HEK293 (cell line): ENCODE measurements at regions not wholly inside any gene's neighbourhood (a gene's known extent, or its start where the extent isn't known, plus 50 kb on each side); places are given as distances from the start of the nearest gene placed in this dataset.

Experiments used
- ZNF184 ChIP-seq: fragments of 450-650 bp; IDR thresholded peaks from 2 replicates; pipeline ENCODE4 v1.5.1; 2018; ENCODE audit warnings: missing biosample characterization, mild to moderate bottlenecking, missing genetic modification characterization
- TF ChIP-seq, protein P1 (sequence below): fragments of 450-650 bp; formaldehyde crosslinking; IDR thresholded peaks from 2 replicates; pipeline ENCODE4 v1.5.1; 2016; ENCODE audit warnings: missing biosample characterization, missing genetic modification characterization

DNA sequence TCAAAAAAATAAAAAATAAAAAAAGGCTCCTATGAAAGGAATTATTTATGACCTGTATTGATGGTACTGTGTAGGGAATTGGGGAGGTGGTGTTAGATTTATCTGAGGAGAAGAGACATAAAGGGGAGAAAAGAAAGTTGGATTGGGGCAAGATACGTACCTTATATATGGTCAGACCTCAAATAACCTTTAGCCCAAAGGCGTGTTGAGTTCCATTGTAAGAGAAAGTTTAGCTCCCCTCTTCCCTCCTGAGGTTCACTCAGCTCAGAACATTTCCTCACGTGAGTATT, 296.9 kb downstream of the ADGB start:
- TF ChIP-seq, protein P1, sequence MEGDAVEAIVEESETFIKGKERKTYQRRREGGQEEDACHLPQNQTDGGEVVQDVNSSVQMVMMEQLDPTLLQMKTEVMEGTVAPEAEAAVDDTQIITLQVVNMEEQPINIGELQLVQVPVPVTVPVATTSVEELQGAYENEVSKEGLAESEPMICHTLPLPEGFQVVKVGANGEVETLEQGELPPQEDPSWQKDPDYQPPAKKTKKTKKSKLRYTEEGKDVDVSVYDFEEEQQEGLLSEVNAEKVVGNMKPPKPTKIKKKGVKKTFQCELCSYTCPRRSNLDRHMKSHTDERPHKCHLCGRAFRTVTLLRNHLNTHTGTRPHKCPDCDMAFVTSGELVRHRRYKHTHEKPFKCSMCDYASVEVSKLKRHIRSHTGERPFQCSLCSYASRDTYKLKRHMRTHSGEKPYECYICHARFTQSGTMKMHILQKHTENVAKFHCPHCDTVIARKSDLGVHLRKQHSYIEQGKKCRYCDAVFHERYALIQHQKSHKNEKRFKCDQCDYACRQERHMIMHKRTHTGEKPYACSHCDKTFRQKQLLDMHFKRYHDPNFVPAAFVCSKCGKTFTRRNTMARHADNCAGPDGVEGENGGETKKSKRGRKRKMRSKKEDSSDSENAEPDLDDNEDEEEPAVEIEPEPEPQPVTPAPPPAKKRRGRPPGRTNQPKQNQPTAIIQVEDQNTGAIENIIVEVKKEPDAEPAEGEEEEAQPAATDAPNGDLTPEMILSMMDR (tag by site-specific recombination): no peak
- no peak for TF ChIP-seq ZNF184 (tag by site-specific recombination)
